ENCODE measurements at regions not wholly inside any gene's neighbourhood (a gene's known extent, or its start where the extent isn't known, plus 50 kb on each side); places are given as distances from the start of the nearest gene placed in this dataset.

GRCh38 chr16:13529193-13529982 is 390.6 kb upstream of the ERCC4 start:
- TF ChIP-seq CTCF (IDR thresholded peaks at IDR 0.05) (no peak), EZH2phosphoT487 (IDR thresholded peaks at IDR 0.05; ENCODE audit: borderline replicate concordance, low read depth) (no peak), USF1 (IDR thresholded peaks at IDR 0.05; ENCODE audit: borderline replicate concordance, low read depth) (no peak), EP300 (IDR thresholded peaks at IDR 0.05; ENCODE audit: borderline replicate concordance in 1 of 2, low read depth in 1 of 2, low read length in 1 of 2) (no peak), NFIC (IDR thresholded peaks at IDR 0.05; ENCODE audit: borderline replicate concordance) (no peak), GATA2 (CRISPR knock-in tag; IDR thresholded peaks at IDR 0.05) (no peak)

Data from SK-N-SH (cell line).